GM03348 (cell line): ENCODE measurements at regions not wholly inside any gene's neighbourhood (a gene's known extent, or its start where the extent isn't known, plus 50 kb on each side); places are given as distances from the start of the nearest gene placed in this dataset.
A peak's percentile ranks its signal among the peaks of the same experiment; 100 is the strongest.

Experiments used
- DNase-seq: peaks from one replicate; pipeline ENCODE4 v3.0.0; 2012; ENCODE audit warnings: low spot score

DNA sequence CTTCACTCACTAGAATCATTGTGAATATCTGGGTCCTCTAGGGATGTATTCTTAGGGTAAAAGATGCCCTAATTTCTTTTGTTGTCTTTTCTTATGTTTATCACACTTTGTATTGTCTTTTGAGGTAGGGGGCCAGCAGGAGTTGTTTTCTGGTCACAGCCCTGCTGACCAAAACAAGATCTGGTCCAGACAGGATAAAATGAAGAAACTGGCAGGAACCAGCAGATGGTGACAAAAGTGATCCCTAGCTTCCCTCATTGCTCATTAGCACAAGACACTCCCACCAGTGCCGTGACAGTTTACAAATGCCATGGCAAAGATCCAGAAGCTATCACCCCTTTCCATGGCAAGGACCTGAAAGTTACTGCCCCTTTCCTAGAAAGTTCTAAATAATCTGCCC is 81.7 kb upstream of the CCDC85A start:
- no peak for DNase-seq

DNA sequence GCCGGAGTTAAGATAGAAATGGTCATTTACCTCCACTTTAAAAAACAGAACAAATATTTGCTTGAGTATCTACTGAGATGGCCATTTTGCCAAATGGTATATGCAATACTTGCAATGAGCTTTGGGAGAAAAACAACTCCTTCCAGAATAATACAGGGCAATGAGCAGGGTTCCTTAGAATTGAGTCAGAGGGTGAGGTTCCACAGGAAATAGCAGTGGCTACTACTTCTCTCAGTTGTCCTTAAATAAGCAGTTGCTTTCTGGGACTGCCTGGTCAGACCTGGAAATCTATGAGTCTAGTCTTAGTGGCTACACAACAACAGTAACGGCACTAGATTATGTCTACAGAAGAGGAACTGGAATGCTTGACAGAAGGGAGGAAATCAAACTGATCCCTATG is 80.9 kb upstream of the CCDC85A start:
- peak; percentile 48 for DNase-seq

DNA sequence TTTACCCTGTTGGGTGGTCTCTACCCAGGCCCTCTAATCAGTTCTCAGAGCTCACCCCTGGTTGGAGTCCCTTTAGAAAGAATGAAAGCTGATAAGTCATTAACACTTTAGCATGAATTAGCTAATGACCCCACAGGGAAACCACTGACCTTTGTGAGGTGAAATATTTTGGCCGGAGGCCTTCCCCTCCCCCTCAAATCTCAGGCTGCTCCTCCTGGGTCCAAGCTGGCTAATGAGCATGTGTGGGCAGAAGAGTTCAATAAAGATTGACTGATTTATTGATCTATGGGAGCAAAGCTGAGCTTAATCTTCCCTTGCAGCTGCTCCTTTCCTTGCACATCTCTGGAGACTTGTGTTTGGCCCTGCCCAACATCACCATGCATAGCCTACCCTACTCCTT is 78.8 kb upstream of the CCDC85A start:
- DNase-seq: no peak

DNA sequence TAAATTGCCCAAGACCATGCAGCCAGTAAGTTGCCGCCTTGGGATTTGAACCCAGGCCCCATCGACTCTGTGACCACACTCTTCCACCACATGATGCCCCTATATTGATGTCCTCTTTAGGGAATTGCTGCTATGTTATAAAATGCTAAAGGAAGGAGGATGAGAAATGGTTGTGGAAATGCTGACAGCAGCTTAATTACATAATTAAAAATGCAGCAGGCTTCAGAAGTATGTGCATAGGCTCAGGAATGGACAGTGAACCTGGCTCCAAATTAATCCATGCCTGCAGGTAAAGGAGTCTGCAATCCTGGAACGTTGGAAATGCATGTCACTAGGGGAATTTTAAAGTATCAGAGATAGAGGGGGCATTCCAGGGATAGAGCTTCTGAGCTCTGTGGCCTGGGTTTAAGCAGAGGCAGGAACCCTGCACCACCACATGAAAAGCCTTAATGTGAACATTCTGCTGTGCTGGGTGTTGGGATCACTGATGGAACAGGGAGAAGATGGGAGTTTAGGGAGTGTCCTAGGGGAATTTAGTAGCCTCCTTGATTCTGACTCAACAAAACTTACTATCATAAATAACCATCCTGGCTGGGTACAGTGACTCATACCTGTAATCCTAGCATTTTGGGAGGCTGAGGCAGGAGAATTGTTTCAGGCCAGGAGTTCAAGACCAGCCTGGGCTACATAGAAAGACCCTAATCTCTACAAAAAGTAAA is 76.1 kb upstream of the CCDC85A start:
- no peak for DNase-seq

DNA sequence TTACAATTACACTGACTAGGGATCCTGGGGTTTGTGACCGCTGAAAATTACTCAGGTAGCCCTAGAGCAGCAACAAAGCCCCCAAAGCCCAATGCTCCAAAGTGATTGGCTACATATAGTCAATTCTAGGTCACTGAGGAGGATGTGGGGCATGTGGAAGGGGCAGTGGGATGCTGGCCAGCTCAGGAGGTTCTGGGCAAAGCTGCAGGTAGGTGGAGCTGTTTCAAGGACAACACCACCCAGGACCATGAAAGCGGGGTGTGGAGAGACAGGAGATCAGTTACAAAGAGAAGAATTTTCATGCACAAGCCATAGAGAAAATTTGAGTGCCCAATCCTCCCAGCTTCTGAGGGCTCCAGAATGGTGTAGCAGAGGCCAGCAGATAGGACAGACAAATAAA is 75.0 kb upstream of the CCDC85A start:
- no peak for DNase-seq

DNA sequence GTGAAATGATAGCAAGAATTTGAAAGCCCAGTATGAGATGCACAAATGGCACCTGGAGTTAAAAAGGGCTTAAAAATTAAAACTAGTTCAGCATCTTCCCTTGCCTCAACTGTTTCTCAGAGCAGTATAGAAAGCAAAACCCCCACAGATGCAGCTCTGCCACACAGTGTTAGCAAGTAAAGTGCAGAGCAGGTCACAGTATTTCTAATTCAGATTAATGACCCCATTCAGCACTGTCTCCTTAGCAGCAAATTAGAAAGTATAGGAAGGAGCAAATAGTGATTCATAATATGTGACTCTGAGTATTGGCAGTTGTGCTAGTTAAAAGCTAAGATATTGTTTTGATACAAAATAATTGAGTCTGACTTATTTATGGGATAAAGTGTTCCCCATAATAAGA is 73.8 kb upstream of the CCDC85A start:
- DNase-seq: no peak

DNA sequence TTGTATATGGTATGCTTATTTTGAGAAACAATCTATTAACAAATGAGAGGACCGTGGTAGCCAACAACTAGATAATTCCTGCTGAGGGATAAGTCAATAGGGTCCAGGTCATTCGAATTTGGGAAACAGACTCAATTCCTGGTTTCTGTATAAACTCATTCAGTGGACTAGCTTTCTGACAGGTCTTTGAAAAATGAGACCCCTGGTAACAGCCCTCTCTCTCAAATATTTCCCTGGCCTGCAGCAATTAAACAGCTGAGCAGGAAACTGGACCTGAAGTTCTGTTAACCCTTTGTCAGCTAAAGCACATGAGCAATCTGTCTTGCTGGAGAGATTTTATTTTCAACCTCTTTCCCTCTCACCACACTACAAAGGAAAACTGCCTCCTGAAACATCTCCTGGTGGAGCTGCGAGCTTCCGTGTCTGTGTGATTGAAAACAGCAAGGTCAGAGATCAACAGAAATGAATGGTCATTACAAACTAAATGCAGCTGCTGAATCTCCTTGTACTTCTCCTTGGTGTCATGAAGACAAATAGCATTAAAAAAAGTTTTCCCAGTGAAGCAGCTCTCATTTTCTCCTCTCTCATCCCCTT is 70.3 kb upstream of the CCDC85A start:
- no peak for DNase-seq

DNA sequence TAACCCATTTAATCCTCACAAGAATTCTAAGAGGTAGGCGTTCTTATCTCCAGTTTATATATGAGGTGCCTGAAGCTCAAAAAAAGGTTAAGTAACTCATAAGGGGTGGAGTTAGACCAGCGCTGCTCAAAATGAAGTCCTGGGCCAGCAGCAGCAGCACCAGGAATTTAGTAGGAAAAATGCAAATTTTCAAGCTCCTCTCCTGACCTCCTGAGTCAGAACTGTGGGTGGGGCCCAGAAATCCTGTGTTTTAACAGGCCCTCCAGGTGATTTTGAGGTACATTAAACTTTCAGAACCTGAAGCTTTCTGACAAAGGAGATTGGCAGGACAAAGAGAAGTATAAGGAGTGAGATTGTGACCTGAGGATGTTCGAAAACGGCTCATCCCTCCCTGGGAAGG is 66.0 kb upstream of the CCDC85A start:
- DNase-seq: no peak

DNA sequence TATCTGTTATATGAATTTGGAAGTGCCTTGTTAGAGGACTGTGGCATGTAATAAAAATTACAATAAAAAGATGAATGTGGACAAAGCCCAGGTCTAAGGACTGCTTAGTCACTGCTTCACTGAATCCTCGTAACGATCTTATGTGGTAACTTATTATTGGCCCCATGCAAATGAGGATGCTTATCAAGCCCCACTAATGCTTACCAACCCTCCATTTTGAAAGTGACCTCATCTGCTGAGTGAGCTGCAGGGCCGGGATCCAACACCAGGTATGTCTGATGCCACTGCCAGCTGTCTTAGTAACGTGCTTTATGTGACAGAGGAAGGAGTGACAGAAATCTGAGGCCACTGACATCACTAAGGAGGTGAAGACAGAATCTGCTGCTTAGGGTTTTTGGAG is 65.3 kb upstream of the CCDC85A start:
- no peak for DNase-seq

DNA sequence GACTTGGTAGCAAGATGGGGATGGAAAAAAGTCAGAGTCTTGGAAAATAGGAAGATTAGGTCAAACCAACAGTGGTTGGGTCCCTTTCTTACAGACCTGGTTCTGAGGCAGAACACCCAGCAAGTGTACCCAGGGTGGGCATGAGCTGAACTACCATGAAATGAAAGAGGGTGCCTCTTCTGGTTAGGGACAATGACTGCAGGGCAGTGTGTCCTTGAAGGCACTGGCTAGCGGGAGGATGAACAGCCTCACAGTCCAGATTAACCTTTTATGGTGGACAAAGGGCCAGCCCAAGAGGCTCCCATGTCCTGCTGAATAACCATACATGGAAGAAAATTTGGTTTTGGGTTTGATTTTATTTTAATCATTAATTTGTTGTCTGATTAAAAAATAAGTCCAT is 61.8 kb upstream of the CCDC85A start:
- no peak for DNase-seq

DNA sequence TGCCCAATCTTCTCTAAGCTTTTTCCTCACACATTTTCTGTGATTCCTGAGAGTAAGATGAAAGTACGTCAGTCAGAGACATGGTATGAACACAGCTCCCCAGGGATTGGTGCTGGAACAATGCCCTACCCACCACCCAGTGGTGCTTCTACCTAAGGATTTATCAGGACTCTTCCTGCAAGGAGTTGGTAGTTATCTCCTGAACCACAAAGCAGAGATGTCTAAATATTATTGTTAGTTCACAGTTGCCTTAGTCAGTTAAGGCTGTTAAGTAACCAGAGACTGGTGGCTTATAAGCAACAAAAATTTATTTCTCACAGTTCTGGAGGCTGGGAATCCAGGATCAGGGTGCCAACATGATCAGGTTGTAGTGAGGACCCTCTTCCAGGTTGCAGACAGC is 60.3 kb upstream of the CCDC85A start:
- DNase-seq: no peak

DNA sequence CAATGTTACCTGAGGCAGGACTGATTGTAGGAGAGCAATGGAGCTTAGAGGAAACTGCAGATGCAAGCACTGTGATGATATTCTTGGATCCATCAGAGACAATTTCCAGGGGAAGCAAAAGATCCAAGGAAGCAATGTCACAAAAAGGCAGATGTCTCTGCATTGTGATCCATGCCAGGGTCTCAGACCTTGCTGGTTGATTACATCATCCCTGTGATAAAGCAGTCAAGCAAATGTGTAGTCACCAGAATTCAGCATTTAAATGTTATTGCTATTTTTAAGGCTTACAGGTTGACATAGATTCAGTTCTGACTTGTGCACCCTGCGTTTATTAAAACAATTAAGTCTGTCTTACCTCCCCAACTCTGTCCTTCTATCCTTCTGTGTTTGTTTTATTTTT is 56.8 kb upstream of the CCDC85A start:
- no peak for DNase-seq

DNA sequence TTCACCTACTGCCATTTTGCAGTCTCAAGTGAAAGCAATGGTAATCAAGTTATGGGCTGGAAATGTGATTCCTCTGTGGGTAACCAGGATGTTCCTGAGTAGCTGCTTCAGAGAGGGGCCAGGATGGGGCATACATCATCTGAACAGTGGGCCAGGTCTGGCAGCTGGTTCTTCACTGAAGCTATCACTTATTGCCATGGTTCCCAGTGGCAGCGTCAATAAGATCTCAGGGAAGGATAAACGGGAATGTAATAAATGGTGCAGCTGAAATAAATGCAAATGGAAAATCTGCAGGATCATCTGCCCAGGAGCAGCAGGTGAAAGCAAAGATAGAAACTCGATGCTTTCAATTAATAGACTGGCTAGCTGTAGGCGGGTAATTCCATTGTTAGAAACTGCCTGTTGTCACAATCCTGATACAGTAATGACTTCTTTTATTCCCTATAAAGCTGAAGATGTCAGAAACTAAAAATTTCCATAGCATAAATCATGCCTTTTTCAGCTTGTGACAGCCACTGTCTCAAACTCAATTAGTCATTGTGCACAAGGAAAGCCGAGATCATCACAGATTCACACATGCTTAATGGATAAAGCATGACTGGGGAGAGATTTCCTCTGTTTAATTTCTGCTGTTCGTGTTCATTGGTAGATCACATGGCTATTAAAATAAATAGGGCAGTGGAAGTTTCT is 56.2 kb upstream of the CCDC85A start:
- DNase-seq: no peak

DNA sequence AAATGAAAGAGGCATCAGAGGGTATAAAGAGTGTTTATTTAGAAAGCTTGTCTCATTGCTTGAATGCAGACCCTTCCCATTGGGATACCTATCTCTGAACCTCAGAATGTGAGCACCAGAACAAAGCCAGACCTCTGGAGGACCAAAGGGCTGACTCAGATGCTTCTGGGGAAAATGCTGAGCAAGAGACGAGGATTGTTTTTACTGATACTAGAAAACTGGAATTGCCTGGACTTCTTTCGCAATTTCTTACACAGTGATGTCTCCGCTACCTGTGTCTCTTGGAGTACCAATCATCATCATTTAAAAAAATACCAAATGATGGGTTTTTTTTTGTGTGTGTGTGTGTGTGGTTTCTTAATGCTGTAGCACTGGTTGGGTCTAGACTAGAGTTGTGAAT is 55.6 kb upstream of the CCDC85A start:
- DNase-seq: peak; percentile 15

DNA sequence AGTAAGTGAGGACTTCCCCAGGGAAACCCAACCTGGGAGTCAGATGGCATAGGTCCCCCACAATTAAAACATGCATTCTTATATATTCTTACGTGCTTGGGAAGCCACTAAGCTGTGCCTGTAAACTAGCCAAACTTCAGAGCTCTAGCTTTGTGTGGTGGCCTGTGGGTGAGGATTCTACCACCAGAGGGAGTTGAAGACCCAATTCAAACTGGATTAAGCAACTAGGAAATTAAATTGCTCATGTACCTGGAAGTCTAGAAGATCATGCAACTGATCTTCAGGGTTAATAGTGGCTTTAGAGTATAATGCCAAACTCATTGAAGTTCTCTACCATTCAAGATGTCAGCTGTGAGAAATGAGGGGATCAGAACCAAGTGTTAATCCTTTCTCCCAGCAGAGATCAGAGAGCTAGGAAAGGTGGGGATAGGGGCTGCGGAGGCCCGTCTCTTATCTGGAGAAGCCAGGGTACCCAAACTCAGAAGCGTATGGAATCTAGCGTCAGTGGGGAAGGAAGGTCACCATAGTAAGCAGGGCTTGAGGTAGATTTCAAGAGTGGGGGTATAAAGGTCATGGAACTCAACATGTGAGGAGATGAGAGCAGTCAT is 53.2 kb upstream of the CCDC85A start:
- peak; percentile 67 for DNase-seq

DNA sequence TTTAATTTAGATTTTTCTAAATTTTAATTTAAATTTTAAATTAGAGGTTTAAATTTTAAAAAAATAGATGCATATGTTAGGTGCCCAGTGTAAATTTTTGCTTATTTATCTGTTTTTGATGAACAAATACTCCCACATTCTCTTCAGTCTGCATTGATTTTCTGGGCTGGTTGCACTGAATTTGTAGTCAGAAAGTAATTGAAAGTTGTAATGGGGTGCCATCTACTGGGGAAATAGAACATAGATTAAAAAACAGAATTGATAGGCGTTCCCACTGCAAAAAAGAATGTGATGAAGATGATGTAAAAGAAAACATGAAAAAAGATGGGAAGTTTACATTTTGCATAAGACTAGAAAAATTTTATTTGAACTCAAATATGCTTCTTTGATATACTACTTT is 51.7 kb upstream of the CCDC85A start:
- peak; percentile 70 for DNase-seq

DNA sequence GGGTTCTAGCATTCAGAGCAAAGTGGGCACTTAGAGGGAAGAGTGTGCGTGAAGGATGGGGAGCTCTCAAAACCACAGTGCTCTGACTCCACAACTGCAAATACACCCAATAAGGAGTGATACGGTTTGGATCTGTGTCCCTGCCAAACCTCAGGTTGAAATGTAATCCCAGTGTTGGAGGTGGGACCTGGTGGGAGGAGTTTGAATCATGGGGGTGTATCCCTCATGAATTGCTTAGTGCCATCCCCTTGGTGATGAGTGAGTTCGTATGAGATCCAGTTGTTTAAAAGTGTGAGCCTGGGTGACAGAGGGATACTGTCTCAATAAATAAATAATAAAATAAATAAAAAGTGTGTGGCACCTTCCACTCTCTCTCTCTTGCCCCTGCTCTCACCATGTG is 50.3 kb upstream of the CCDC85A start:
- no peak for DNase-seq

DNA sequence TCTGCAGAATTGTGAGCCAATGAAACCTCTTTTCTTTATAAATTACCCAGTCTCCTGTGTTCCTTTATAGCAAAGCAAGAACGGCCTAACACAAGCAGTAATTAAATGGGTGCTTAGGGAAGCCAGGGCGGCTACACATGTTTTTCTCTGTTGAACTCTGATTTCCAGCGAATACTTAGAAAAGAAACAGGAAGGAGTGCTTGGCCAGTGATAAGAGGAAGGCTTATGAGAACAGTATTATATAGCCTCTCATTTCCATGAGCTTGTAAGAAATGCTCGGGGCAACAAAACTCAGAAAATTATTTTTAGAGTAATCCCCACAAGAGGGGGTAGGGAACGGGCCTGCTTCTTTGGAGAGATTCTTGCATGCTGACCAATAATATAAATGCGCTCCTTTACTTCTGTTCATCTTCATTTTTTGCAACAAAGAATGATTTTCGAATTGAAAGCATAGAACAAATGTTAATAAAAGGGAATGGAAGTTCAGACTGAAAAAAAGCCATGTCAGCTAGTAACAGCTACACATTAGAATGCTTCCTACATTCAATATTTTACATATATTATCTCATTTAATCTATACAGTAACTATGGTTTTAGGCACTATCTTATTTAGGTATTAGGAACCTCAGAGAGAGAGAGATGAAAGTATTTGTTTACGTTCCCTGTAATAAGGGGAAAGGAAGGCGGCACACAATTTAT is 49.7 kb upstream of the CCDC85A start:
- DNase-seq: no peak
